Stimulated activated CD4-positive, alpha-beta T cell treated with anti-CD3 and anti-CD28 coated beads, TNF-alpha, amount 100 ng/mL, for 4 hours (primary cell): ENCODE measurements at regions not wholly inside any gene's neighbourhood (a gene's known extent, or its start where the extent isn't known, plus 50 kb on each side); places are given as distances from the start of the nearest gene placed in this dataset.
"Not testable (repeated sequence)": the region's sequence is repeated elsewhere in the genome, so short reads cannot be mapped to it uniquely, and the experiment has no call there.

Experiments used
- DNase-seq, 3 experiments: peaks; one replicate each; pipeline ENCODE4 v3.0.0-alpha.2; 2020; ENCODE audit warnings: low read depth in 3 of 3

- DNase-seq, result not testable (repeated sequence)
These were observed 294.9 kb upstream of the DIO3 start for GRCh38 chr14:101266441-101266840.

- no peak for DNase-seq
These were observed 288.2 kb upstream of the DIO3 start for GRCh38 chr14:101273091-101273490.

- no peak for DNase-seq
These were observed 284.8 kb upstream of the DIO3 start for GRCh38 chr14:101276309-101277091.

DNA sequence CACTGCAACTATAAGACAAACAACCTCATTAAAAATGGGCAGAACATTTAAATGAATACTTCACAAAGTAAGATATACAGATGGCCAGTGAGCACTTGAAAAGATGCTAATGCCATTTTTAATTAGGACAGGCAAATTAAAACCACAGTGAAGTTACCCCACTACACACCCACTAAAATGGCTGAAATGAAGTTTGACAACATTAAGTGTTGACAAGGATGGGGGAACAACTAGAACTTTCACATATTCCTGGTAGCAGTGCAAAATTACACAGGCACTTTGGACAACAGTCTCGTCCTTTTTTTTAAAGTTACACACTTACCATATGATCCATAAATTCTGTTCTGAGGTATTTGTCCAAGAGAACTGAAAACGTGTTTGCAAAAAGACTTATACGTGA lies 278.9 kb upstream of the DIO3 start:
- no peak for DNase-seq

DNA sequence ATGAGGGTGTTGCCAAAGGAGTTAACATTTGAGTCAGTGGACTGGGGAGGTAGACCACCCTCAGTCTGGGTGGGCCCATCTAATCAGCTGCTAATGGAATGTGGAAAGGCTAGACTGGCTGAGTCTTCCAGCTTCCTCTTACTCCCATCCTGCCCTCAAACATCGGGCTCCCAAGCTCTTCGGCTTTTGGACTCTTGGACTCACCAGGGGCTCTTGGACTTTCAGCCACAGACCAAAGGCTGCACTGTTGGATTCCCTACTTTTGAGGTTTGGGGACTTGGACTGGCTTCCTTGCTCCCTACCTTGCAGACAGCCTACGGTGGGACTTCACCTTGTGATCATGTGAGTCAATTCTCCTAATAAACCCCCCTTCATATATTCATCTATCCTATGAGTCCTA lies 276.6 kb upstream of the DIO3 start:
- DNase-seq, result no peak

- DNase-seq, result no peak
These were observed 274.9 kb upstream of the DIO3 start for GRCh38 chr14:101286271-101287018.

DNA sequence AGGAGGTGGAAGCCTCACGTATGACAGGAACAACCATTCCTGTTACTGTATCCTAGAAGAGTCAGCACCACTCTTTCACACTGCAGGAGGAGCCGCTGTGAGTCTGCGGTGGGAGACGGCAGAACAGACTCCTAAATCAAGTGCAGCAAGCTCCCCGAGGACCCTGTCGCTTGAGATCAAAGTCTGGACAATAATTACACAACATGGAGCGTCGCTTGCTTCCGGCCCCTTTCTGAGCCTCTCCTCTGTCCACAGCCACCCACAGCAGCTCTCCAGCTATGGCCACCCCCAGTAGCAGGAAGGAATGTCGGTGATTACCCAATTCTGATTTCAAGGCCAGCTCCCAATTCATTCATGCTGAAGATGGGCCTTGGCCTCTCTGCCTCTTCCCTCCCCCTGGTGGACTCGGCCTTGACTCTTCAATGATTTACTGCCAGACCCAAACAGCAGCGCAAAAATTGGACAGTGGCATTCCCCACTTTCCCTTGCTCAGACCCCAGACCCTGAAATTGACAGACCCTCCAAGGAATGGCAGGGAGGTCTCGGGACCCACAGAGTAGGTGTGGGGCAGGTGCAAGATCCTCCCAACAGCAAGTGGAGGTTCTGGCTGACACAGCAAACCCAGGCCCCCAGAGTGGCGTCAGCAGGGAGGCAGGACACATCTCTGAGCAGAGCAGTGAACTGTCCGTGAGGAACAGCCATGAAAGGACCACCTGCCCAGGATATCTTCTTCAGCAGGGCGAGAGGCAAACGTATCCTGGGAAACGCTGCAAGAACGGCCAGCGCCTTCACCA lies 272.7 kb upstream of the DIO3 start:
- DNase-seq, result no peak

DNA sequence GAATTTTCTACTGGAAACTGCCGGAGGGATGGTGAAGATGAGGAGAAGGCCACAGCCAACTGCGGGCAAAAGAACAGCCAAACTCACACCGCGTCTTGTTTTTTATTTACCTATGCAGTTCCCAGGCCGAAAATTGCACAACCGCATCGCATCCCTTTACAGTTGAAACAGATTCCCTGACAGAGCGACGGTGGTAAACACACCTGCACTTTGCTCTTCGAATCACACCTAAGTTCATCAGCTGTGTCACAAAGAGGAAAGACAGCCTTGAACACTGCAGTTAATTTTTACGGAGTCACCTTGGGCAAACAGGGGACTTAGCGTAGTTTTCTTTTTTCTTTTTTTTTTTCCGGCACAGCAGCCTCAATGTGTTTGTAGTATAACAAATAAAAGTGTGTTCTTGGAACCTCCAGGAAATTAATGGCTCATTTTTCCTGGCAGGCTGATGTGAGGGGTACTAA lies 272.0 kb upstream of the DIO3 start:
- no peak for DNase-seq

DNA sequence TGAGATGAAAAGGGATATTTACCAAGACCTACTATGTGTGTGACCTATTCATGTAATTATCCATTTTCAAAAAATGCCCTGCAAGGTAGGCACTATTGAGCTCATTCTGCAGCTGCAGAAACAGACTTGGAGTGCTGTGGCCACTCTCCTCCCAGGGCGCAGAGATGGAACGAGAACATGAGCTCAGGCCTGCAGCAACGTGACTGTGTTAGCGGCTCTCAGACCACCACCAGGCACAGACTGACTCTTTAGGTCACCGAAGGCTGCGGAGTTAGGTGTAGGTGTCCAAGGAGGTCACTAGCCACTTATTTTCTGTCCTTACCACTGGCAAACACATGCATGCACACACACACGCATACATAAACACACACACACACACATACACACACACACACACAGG lies 271.4 kb upstream of the DIO3 start:
- no peak for DNase-seq

GRCh38 chr14:101290611-101291010 lies 270.7 kb upstream of the DIO3 start:
- DNase-seq, result no peak

GRCh38 chr14:101291390-101291789 lies 269.9 kb upstream of the DIO3 start:
- no peak for DNase-seq

- DNase-seq, result no peak
These were observed 268.8 kb upstream of the DIO3 start for GRCh38 chr14:101292448-101292847.

GRCh38 chr14:101293605-101294004 lies 267.7 kb upstream of the DIO3 start:
- no peak for DNase-seq

DNA sequence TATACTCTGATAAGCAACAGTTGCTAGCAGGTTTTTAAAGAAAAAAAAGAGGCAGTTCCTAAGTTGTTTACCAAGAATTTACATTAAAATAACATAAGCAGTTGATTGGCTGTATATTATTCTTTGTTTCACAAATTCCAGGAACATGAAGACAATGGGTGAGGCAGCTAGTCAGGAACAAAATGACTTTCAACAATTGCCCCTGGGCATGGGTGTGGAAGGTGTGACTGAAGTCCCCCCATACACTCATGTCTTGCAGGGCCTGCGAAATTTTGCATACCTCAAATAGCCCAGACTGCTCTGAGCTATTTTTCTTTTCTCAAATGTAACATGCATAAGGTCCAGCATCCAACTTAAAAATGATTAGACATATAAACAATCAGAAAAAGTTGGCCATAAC lies 267.2 kb upstream of the DIO3 start:
- no peak for DNase-seq

DNA sequence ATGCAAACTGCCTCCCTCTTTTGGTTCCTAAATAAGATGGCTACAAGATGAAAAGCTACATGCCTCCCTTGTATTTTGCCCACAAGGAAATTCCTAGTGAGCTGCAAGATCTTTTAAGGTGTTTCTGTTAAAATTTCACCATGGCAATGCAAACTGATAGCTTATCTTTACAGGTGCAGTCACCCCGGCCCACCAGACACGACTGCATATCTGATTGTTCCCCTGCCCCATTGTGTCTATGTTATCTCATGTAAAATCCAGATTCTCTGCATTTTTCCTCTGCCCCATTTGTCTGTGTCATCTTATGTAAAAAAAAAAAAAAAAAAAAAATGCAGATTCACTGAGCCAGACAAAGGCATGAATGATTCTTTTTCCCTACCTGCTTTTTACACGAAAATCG lies 261.5 kb upstream of the DIO3 start:
- DNase-seq, result not testable (repeated sequence)

- no peak for DNase-seq
These were observed 260.3 kb upstream of the DIO3 start for GRCh38 chr14:101301011-101301410.

- not testable (repeated sequence) for DNase-seq
These were observed 254.1 kb upstream of the DIO3 start for GRCh38 chr14:101307162-101307561.

- DNase-seq, result not testable (repeated sequence)
These were observed 250.1 kb upstream of the DIO3 start for GRCh38 chr14:101311186-101311585.

DNA sequence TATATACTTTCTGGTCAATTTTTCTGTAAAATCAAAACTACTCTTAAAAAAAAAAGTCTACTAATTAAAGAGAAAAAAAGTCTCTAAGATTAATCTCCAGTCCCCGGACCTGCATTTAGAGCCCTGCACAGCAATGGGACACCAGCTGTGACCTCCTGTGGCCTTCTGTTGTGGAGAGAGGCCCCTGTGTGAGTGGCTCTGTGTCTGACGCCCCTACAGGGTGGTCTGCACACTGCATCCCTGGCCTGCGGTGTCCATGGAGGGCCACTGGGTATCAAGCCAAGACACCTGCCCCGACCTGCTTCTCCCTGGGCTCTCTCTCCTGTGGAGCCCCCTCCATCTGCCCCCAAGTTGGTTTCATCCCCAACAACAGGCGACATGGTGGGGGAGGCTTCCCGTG lies 248.0 kb upstream of the DIO3 start:
- DNase-seq, result no peak

DNA sequence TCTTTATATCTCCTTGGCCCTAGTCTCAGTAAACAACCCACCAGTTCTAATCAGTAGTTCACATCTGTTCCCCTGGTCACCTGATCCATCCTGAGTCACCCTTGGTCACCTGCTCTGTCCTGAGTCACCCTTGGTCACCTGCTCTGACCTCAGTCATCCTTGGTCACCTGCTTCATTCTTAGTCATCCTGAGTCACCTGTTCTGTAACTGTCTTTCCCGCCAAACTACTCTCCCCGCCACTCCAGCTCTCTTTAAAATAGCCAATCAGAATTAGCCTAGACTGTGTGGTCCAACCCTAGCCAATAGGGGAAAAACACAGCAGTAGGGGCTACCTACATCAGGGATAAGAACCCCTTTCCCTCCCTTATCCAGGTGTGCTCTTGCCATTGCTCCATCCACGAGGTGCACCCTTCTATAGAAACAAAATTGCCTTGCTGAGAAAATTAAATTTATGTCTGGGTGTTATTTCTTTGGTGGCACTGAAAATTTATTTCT lies 245.4 kb upstream of the DIO3 start:
- no peak for DNase-seq

- DNase-seq, result no peak
These were observed 243.0 kb upstream of the DIO3 start for GRCh38 chr14:101318271-101318670.

- DNase-seq, result no peak
These were observed 240.9 kb upstream of the DIO3 start for GRCh38 chr14:101320396-101320795.
